ENCODE measurements at regions not wholly inside any gene's neighbourhood (a gene's known extent, or its start where the extent isn't known, plus 50 kb on each side); places are given as distances from the start of the nearest gene placed in this dataset.

DNA sequence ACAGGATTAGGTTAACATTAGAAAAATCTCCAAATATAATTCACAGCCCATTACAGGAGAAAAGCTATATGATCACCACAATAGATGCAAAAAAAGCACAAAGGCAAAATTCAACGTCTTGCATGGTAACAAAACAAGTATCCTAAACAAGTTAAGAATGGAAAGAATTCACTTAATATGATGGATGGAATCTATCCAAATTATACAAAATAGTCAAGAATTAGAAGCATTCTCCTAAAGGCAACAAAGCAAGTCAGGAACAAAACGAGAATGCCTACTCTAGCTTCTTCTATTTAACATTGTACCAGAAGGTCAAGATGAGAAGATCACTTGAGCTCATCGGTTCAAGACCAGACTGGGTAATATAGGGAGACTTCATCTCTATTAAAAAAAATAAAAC, 442.8 kb downstream of the SETD4 start:
- no peak for DNase-seq (ENCODE audit: unreplicated experiment)
- no peak overlapping the region for H3K27ac Mint-ChIP-seq (ENCODE audit: low read depth, unreplicated experiment)
- H3K4me1 Mint-ChIP-seq (ENCODE audit: insufficient read depth, unreplicated experiment): peaks cover 21% of the 10 kb centered on the region
- intact Hi-C loops (cut with micrococcal nuclease): loop anchor here (2.0 to 10.0 kb wide), 2 partner anchors 567 to 873 kb away; no protein-coding TSS in a partner anchor
- POLR2A ChIA-PET: no interaction called here
- H3K4me3 Mint-ChIP-seq (ENCODE audit: unreplicated experiment): no peak overlapping the region
- H3K27me3 Mint-ChIP-seq (ENCODE audit: insufficient read depth, unreplicated experiment): no peaks in the 10 kb centered on the region
- no peaks in the 10 kb centered on the region for H3K9me3 Mint-ChIP-seq (ENCODE audit: unreplicated experiment)
- no TSS peak for BruUV-seq (replicated peaks)
- CTCF ChIA-PET: interaction anchor here (1.7 kb wide), 1 partner anchor 566 kb away, joined by 3 read pairs; no protein-coding TSS in a partner anchor
- no peaks in the 10 kb centered on the region for H3K36me3 Mint-ChIP-seq (ENCODE audit: insufficient read depth, unreplicated experiment)
- TF ChIP-seq, protein P1, sequence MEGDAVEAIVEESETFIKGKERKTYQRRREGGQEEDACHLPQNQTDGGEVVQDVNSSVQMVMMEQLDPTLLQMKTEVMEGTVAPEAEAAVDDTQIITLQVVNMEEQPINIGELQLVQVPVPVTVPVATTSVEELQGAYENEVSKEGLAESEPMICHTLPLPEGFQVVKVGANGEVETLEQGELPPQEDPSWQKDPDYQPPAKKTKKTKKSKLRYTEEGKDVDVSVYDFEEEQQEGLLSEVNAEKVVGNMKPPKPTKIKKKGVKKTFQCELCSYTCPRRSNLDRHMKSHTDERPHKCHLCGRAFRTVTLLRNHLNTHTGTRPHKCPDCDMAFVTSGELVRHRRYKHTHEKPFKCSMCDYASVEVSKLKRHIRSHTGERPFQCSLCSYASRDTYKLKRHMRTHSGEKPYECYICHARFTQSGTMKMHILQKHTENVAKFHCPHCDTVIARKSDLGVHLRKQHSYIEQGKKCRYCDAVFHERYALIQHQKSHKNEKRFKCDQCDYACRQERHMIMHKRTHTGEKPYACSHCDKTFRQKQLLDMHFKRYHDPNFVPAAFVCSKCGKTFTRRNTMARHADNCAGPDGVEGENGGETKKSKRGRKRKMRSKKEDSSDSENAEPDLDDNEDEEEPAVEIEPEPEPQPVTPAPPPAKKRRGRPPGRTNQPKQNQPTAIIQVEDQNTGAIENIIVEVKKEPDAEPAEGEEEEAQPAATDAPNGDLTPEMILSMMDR (IDR thresholded peaks at IDR 0.05; ENCODE audit: unreplicated experiment): no peak

DNA sequence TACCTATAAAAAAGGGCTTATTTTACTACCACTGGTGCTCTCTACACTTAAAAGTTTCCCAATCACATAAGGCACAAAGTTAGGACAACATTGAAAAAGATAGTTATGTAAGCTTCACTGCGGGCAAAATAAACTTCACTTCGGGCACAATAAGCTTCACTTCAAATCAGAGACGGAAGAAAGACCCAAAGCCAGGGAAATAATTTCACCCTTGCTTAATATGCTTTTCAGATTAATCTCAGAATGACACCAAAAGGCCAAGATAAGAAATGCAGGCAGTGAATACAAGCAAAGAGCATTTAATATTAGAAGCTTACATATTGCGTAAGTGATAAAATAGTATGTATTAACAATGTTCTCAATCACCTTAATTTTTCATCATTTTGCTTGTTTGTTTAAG, 444.2 kb downstream of the SETD4 start:
- Mint-ChIP-seq H3K36me3 (ENCODE audit: insufficient read depth, unreplicated experiment) (no peaks in the 10 kb centered on the region), H3K27me3 (ENCODE audit: insufficient read depth, unreplicated experiment) (no peaks in the 10 kb centered on the region), H3K27ac (ENCODE audit: low read depth, unreplicated experiment) (no peak overlapping the region), H3K4me3 (ENCODE audit: unreplicated experiment) (no peak overlapping the region), H3K9me3 (ENCODE audit: unreplicated experiment) (no peaks in the 10 kb centered on the region), H3K4me1 (ENCODE audit: insufficient read depth, unreplicated experiment) (peaks cover 27% of the 10 kb centered on the region)
- DNase-seq (ENCODE audit: unreplicated experiment): peak; percentile 44
- ChIA-PET CTCF (interaction anchor here (0.6 to 1.7 kb wide), 12 partner anchors 9 to 927 kb away, joined by 3 to 7 read pairs (median 3); no protein-coding TSS in a partner anchor), POLR2A (interaction anchor here (0.6 to 1.3 kb wide), 5 partner anchors 14 to 870 kb away, joined by 3 to 7 read pairs (median 3); no protein-coding TSS in a partner anchor)
- TF ChIP-seq, protein P1 (IDR thresholded peaks at IDR 0.05; ENCODE audit: unreplicated experiment): peak; percentile 47
- BruUV-seq (replicated peaks): no TSS peak
- intact Hi-C loops (cut with micrococcal nuclease): loop anchor here (1.0 to 10.0 kb wide), 5 partner anchors 216 to 923 kb away; no protein-coding TSS in a partner anchor

DNA sequence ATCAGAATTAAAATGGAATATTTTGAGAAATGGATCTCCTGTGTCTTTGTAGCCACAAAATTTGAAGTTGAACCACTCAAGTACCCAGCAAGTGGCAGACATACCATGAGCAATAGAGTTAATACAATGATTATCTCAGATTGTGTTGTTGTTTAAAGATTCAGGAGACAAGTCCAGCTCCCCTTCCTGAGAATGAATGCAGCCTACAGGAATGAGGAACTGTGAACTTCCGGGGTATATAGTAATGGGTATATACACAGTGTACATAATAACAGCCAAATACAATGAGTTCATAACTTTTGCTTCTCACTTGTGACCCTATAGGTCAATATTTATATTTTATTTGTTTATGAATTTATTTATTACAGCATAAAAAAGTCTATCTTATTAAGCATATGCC, 445.0 kb downstream of the SETD4 start:
- Mint-ChIP-seq H3K4me1 (ENCODE audit: insufficient read depth, unreplicated experiment) (peaks cover 27% of the 10 kb centered on the region), H3K4me3 (ENCODE audit: unreplicated experiment) (no peak overlapping the region), H3K27ac (ENCODE audit: low read depth, unreplicated experiment) (no peak overlapping the region), H3K36me3 (ENCODE audit: insufficient read depth, unreplicated experiment) (no peaks in the 10 kb centered on the region), H3K27me3 (ENCODE audit: insufficient read depth, unreplicated experiment) (no peaks in the 10 kb centered on the region), H3K9me3 (ENCODE audit: unreplicated experiment) (no peaks in the 10 kb centered on the region)
- ChIA-PET CTCF (interaction anchor here (0.6 to 1.6 kb wide), 6 partner anchors 23 to 722 kb away, joined by 3 to 6 read pairs (median 4); no protein-coding TSS in a partner anchor), POLR2A (interaction anchor here (0.7 to 1.3 kb wide), 2 partner anchors 725 to 870 kb away, joined by 3 to 7 read pairs; no protein-coding TSS in a partner anchor)
- no TSS peak for BruUV-seq (replicated peaks)
- intact Hi-C loops (cut with micrococcal nuclease): loop anchor here (10.0 kb wide), 1 partner anchor 871 kb away; no protein-coding TSS in a partner anchor
- TF ChIP-seq, protein P1 (IDR thresholded peaks at IDR 0.05; ENCODE audit: unreplicated experiment): no peak
- DNase-seq (ENCODE audit: unreplicated experiment): no peak

DNA sequence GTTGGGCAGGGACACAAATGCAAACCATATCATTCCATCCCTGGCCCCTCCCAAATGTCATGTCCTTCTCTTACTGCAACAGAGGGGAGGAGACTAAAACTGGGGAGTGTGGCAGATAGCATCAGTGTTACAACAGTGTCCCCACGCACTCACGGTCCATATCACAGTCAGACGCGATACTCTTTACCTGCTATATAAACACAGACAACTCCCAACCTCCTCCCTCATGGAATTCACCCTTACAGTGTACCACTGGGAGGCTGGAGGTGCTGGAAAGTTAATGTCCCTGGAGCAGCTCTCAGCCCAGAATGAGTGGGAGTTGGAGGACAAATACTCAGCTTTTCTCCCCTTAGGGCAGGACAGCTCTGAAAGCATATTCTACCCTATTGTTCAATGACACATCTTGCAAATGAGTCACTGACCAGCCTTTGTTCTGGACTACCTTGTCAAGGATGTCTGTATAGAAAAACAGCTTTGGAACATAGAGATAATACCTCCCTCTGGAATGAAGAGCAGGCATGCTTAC, 445.9 kb downstream of the SETD4 start:
- Mint-ChIP-seq H3K4me1 (ENCODE audit: insufficient read depth, unreplicated experiment) (peaks cover 25% of the 10 kb centered on the region), H3K36me3 (ENCODE audit: insufficient read depth, unreplicated experiment) (peaks cover under 1% of the 10 kb centered on the region), H3K4me3 (ENCODE audit: unreplicated experiment) (no peak overlapping the region), H3K9me3 (ENCODE audit: unreplicated experiment) (no peaks in the 10 kb centered on the region), H3K27me3 (ENCODE audit: insufficient read depth, unreplicated experiment) (no peaks in the 10 kb centered on the region), H3K27ac (ENCODE audit: low read depth, unreplicated experiment) (no peak overlapping the region)
- ChIA-PET POLR2A (no interaction called here), CTCF (interaction anchor here (0.9 kb wide), 2 partner anchors 22 to 225 kb away, joined by 3 to 5 read pairs; no protein-coding TSS in a partner anchor)
- DNase-seq (ENCODE audit: unreplicated experiment): peak; percentile 88
- no TSS peak for BruUV-seq (replicated peaks)
- intact Hi-C loops (cut with micrococcal nuclease): loop anchor here (10.0 kb wide), 1 partner anchor 870 kb away; no protein-coding TSS in a partner anchor
- TF ChIP-seq, protein P1 (IDR thresholded peaks at IDR 0.05; ENCODE audit: unreplicated experiment): no peak

All from MCF 10A (cell line).